LHCN-M2 (cell line): ENCODE measurements at regions not wholly inside any gene's neighbourhood (a gene's known extent, or its start where the extent isn't known, plus 50 kb on each side); places are given as distances from the start of the nearest gene placed in this dataset.

ENCODE experiments used
- DNase-seq: peaks from one replicate; pipeline ENCODE4 v3.0.0-alpha.2; 2012; ENCODE audit warnings: low read depth

DNA sequence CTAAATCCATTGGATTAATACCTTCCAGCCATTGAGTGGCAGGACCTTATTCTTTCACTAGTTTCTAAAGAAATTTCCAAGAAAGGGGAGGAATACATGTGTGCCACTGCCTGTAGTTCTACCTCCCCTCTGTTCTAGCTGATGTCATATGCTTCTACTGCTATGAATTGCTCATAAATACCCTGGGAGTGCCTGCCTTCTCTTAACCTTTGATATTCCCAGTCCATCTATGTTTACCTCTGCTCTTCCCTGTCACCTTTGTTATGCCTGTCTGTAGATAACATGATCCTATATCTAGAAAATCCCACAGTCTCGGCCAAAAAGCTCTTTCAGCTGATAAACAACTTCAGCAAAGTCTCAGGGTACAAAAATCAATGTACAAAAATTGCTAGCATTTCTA, 486.9 kb upstream of the ARRDC4 start:
- no peak for DNase-seq

DNA sequence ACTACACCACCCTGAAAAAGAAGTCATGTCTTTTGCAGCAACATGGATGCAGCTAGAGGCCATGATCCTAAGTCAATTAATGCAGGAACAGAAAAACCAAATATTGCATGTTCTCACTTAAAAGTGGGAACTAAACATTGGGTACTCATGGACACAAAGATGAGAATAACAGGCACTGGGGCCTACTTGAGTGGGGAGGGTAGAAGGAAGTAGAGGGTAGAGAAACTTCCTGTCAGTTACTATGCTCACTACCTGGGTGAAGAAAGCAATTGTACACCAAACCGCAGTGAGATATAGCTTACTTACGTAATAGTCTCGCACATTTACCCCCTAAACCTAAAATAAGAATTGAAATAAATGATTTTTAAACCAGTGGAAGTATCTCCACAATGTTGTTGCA, 480.5 kb upstream of the ARRDC4 start:
- no peak for DNase-seq

DNA sequence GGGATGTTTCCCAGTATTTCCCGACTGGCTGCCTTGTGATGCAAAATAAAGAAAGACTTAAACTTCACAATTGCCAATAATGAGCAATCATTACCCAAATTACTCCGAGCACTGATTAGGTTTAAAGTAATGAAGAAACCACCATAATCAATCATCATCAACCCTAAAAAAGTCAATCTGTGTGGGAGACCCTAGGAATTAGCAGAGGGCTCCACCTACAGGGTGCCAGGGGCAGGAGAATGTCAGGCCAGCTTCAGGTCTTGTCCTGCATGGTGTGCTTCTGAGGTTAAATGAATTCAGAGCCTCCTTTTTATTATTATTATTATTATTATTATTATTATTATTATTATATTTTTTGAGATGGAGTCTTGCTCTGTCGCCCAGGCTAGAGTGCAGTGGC, 478.0 kb upstream of the ARRDC4 start:
- DNase-seq: no peak

DNA sequence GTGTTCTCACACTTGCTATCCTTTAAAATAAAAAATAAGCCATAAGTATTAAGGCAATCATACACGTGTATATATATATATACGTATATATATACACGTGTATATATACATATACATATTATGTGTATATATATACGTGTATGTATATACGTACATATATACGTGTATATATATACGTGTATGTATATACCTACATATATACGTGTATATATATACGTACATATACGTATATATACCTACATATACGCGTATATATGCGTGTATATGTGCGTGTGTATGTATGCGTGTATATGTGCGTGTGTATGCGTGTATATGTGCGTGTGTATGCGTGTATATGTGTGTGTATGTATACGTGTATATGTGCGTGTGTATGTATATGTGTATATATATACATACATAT, 477.3 kb upstream of the ARRDC4 start:
- no peak for DNase-seq

DNA sequence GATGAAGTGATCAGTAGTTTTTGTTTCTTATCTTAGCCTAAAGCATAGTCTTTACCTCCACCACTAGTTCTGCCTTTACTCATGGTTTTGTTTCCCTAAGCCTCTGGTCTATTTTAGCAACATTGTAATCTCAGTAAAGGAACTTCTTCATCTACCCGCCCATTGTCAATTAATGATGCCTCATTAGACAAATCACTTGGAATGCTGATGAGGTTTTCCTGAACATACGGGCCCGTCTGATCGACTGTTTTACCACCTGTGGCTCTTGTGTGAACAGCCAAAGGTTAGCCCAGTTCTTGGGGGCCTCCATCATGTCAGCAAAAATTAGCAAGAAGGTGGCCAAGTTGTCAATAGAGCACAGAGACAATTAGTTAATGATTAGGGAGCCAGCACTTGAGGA, 470.1 kb upstream of the ARRDC4 start:
- no peak for DNase-seq

DNA sequence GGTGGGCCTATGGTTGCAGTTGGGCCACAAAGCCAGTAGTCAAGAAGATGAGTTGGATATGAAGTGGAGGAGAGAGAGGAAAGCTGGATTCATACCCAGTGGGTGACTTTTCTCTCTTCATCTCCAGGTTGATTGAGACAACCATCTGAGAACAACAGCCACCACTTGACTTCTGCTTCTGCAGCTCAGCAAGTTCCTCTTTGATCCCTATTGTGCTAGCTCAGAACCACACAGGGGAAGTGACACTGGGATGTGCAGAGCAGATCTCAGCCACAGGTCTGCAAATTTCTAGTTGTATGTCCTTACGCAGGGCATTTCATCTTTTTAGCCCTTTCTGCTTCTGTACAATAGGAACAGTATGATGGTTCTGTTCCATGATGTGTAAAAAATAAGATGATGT, 459.2 kb upstream of the ARRDC4 start:
- no peak for DNase-seq

DNA sequence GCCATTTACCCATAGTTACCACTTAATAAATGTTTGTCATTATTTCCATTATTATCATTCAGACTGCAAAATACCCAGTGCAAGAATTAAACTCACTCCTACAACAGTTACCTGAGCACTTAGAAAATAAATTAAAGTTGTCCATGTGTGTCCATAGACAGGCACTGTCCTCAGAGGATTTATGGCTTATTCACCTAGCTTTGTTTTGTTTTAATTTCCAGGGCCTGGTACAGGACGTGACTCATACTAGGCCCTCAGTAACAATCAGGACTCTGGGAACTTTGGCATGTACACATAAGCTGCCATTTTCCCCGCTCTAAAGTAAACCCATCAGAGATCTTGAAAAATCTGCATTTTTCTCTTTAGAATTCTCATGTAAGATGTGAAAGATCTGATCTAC, 458.5 kb upstream of the ARRDC4 start:
- DNase-seq: peak; percentile 9

DNA sequence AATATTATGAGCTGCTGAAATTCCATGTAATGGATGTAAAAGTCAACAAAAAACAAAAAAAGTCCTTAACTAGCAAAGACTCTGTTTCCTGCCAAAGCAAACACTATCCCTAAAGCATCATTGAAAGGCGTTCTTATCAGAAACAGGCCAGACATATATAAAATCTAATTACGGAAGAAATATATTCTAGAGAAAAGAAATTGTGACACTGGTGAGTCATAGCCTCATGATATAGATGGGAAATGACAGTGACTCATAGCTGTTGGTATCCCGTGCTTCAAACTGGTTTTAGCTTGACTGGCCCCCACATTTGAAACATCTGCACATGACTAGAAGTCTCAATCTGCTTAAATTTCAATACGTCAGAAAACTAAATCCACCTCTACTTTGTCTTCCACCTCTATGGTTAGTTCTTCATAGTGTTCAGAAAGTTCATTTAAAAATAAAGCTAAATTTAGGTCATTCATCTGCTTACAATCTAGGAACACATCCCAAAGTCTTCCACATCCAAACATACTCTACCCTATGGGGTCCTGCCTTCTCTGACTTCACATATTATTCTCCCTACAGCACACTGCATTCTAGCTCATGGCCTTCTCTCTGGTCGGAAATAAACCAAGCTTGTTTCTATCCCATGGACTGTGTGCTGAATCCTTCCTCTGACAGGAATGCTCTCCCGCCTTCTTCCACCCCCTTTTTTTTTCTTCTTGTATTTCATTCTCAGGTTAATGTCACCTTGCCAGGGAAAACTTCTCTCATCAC, 456.3 kb upstream of the ARRDC4 start:
- peak; percentile 49 for DNase-seq

DNA sequence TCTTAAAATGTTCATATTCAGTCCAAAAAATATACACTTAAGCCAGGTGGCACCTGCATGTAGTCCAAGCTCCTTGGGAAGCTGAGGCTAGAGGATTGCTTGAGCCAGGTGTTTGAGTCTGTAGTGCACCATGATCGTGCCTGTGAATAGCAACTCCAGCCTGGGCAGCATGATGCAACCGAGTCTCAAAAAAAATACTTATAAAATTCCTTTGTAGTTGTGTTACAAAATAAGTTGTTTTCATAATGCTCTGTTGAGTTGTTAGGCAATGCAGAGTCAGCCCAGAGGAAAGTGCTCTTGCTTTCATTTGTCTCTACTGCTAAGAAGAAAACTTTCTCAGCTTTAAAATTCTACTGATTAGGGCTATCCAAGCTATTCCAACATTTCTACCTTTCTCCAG, 442.8 kb upstream of the ARRDC4 start:
- no peak for DNase-seq

DNA sequence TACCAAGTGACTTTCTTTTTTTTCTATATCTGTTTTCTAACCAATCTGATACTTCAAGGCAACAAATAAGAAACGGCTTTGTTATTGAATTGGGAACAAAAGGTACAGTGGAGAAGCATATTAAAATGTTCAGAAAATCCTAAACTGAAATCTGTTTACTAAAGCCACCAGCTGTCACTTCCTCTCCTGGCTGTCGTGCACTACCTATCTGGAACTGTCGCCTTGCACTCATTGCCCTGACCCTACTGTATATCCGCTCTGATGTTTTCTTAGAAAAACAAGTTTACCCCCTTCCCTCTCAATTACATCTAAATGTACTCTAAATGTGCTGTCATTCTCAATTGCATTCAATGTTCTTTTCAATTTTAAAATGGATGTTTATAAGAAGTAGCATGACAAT, 439.8 kb upstream of the ARRDC4 start:
- no peak for DNase-seq

DNA sequence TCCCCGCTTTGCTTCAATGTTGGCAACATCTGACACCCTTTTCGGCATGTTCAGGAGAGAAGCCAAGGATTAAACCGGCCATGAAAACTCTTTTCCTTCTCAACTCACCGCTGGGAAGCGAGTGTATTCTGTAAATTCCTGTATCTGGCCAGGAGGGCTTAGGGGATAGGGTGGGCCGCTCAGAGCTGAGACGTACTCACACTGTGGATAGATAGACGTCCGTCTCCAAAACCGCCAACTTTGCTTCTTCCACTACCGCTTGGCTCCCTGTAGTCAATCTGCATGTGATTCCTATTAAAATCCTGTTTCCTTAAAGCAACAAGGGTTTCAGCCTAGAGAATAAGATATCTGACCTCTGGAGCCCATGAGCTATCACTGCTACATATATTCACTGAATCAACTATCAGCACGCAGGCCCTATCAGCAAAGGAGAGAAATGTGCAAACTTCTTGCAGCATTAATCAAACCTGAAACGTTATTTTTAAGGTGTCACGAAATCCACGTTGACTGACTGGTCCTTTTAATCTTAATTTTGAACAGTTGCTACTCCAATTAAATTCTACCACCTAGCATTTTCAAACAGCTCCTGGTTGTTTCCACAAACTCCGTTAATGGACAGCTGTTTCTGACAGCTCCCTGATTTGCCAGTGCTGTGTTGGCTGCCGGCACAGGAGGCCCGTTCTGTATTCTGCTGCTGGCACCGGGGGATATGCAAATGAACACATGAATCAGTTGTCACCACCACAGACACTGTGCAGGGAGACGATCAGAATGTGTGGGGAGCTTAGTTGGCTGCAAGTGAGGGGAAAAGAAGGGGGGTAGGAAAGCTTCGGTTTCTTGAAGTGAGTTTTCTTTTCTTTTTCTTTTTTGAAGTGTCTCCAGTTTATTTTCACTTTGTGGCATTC, 438.9 kb upstream of the ARRDC4 start:
- peak; percentile 14 for DNase-seq

DNA sequence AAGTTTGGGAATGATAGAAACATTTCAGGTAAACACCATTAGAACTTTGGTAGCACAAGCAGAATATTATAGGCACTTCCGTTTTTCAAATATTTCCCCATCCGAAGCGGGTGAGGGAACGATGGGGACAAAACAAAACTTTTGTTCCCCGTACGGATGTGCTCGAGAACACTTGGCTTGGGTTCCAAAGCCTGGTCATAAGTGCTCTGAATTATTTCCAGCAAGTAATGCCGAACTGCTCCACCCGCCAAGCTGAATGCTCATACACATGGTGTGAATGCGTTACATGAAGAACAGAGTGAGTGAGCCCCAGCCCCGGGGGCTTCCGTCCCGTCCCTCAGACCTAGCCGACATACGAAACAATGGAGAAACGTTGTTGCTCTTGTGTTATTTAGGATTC, 438.2 kb upstream of the ARRDC4 start:
- DNase-seq: no peak

DNA sequence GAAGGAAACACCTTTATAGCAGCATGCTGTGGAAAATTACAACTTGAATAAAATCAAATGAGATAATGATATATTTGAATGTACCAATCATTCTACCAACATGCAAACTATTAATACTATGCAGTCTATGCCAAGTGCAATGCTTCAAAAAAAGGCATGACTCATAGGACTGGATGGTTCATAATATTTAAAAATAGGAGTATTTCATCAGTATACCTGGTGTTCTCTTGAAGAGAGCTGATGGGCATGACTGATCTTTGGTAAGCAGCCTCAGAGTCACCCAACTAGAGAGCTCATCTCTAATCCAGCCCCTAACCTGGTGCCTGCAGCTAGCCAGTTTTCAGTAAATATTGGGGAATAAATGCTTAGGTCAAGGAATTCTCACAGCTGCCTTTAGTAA, 434.7 kb upstream of the ARRDC4 start:
- no peak for DNase-seq

DNA sequence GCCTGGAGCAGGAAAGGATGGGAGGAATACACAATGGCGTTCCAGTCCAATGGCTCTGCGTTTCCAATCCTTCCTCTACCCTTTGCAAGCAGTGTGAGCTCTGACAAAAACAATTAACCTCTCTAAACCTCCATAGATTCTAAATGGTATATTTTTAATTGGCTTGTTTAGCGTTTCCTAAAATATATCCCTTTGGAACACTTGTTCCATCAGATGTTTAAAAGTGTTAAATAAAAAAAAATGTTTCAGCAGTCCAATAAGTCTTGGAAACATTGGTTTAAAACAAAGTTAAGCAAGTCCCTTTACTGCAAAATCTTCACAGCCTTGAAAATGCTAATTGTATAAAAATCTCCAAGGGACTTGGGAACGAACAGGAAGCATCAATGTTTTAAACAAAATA, 432.3 kb upstream of the ARRDC4 start:
- no peak for DNase-seq

DNA sequence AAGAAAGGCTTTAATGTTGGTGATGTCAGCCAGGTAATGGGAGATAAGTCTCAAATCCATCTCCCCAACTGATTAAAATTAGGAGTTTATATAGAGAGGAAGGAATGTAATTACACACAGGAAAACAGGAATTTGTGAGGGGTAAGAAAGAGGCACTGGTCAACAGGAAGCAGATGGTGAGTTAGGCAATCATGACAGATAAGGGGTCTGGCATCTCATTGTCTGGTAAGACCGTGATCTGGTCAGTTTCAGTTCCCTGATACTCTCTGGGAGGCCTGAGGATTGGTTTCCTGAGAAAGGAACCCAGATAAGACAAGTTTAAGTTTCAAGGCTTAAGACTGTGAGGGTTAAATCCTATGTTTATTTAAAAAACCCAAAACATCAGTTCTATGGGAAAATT, 414.7 kb upstream of the ARRDC4 start:
- no peak for DNase-seq

DNA sequence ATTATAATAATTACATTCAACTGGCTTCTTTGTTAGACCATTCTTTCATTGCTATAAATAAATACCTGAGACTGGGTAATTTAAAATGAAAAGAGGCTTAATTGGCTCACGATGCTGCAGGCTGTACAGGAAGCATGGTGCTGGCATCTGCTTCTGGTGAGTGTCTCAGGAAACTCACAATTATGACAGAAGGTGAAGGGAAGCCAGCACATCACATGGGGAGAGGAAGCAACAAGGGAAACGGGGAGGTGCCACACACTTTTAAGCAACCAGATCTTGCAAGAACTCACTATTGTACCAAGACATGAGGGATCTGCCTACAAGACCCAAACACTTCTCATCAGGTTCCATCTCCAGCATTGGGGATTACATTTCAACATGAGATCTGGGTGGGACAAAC, 413.1 kb upstream of the ARRDC4 start:
- DNase-seq: no peak

DNA sequence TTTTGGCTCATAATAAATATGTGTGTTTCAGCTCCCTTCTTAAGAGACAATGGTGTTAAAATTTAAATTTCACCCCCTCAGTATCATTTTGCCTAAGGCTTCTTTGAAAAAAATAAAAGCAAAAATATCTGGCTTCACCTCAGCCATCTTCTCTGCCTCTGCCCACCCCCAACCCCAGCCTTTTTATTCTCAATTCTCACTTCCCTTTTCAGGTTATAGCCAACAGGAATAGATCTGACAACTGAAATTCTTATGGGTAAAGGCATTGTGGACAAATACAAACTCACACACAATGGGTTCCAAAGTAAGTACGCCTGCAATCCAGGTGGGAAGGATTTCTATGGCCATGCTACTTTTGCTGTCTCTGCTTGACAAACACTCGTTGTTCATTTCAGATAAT, 399.0 kb upstream of the ARRDC4 start:
- DNase-seq: no peak

DNA sequence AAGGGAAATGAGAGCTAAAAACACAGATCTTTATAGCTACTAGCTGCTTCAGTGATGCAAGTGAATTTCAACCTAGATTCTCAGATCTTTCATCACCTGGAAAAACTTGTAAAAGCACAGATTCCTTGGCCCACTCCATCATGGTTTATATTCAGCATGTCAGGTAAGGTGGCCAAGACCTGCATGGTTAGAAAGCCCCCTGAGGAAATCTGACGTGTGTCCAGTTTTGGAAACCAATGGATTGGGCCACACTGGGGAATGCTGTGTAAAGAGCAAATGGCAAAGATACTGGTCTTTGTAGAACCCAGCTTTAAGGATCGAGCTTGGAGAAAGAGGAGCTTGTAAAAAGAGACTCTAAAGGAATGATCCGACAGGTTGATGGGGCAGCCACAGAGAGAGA, 397.0 kb upstream of the ARRDC4 start:
- DNase-seq: no peak

DNA sequence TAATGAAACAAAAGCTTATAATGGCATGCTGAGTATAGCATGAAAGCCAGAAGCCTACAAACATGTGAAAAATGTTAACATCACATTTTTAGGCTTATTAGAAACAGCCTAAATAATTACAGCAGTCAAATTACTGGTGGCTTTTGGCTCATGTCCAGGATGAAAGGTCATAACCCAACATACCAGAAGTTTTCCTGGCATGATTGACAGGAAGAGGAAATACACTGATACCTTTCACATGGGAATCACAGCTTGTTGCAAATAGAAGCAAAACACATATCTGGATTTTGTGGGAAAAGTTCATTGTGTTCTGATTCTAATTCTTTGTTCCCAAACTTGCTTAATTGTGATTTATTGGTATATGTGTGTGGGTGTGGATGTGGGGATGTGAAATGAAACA, 393.5 kb upstream of the ARRDC4 start:
- no peak for DNase-seq

DNA sequence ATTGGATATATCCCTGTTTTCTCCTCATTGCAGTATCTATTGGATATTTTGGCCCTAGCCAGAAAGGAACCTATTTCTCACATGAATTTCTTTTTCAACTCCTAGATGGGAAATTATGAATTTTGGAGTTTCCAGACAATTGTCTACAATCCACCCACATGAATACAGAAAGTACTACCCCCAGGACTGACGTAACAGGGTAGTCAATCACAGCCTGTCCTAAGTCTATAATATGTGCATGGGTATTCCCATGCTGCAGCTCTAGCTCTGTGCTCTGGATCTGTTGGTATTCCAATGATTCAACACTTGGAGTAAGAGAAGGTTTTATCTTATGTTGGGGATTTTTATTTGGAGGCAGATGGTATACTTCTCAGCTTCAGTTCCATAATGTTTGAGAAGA, 393.1 kb upstream of the ARRDC4 start:
- DNase-seq: no peak

DNA sequence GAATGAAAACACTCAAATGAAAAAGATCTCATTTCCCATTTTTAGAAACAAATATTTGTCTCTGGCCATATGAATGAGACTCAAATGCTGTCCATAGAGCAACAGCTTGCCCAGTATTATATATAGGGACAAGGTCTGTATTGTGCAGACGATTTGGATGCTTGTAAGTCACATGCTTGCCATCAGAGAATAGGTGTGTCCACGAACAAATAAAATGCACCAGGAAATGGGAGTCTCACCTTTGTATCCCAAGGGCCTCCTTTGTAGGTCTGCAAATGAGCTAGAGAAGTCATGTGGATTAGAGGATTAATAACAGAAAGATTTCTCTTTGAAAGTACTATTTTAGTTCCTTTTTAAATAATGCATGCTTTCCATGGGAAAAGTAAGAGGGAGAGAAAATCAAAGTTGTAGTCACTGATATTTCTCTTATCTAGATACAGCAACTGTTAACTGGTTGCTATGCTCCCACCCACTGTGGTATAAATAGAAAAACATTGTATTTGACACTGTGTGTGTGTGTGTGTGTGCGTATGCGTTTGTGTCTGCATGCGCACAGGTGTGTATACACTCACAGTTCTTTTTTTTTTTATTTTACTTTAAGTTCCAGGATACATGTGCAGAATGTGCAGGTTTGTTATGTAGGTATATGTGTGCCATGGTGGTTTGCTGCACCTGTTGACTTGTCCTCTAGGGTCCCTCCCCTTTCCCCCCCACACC, 383.4 kb upstream of the ARRDC4 start:
- no peak for DNase-seq

DNA sequence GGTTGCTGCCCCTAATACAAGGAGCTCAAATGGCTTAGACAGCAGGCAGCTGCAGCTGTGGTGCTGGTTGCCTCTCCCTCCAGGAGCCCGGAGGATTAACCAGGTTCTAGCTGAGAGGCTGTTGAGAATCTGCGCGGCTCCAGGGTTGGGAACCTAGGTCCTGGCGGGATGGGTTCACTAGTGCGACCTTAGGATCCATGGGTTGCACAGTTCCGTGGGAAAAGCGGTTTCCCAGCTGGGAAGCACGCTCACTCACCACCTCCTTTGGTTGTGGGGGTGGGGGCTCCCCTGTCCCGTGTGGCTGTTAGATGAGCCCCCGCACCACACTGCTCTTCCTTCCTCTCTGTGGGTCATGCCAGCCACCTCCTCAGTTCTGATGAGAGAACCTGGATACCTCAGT, 375.1 kb upstream of the ARRDC4 start:
- DNase-seq: no peak

DNA sequence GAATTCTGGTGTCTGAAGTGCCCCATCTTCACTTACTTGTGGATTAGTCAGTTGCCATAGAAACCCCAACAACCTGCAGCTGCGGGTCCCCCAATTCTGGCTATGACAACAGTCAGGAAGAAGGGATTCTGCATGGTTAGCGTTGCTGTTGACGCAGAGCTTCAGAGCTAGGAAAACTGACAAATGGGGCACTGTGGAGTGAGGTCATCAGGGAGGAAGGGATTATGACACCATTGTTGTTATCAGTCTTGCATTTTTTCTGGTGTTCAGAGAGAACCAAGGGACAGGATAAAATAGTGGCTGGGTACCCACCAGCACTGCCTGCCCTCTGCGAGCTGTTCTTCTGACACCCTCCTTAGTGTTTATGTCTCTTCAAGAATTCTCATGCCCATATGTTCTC, 367.7 kb upstream of the ARRDC4 start:
- no peak for DNase-seq
